KMS-11 (cell line): ENCODE measurements at regions not wholly inside any gene's neighbourhood (a gene's known extent, or its start where the extent isn't known, plus 50 kb on each side); places are given as distances from the start of the nearest gene placed in this dataset.
A peak's percentile ranks its signal among the peaks of the same experiment; 100 is the strongest.

Experiments used
- H2AFZ ChIP-seq: fragments of 200-600 bp; sonication (generic); 2 replicates; pipeline ENCODE4 v1.6.1; 2016; ENCODE audit warnings: antibody characterized with exemption, mixed run types, low read depth
- H3K27ac ChIP-seq: fragments of 200-600 bp; sonication (generic); 2 replicates; pipeline ENCODE4 v1.6.1; 2016; ENCODE audit warnings: mild to moderate bottlenecking, mixed run types
- H3K27me3 ChIP-seq: fragments of 200-600 bp; sonication (generic); 2 replicates; pipeline ENCODE4 v1.6.1; 2017; ENCODE audit warnings: mild to moderate bottlenecking, low read depth, mixed run types, moderate library complexity; ENCODE audit not compliant: insufficient read depth
- H3K36me3 ChIP-seq: fragments of 200-600 bp; sonication (generic); 2 replicates; pipeline ENCODE4 v1.6.1; 2017; ENCODE audit warnings: mild to moderate bottlenecking, mixed run types; ENCODE audit not compliant: insufficient read depth
- H3K4me1 ChIP-seq: fragments of 200-600 bp; sonication (generic); 2 replicates; pipeline ENCODE4 v1.6.1; 2016; ENCODE audit warnings: mild to moderate bottlenecking, low read depth, mixed run types; ENCODE audit not compliant: poor library complexity, severe bottlenecking
- H3K4me2 ChIP-seq: fragments of 200-600 bp; sonication (generic); 2 replicates; pipeline ENCODE4 v1.7.0; 2016; ENCODE audit warnings: mild to moderate bottlenecking, mixed run types
- H3K4me3 ChIP-seq: fragments of 200-600 bp; sonication (generic); IDR thresholded peaks from 2 replicates; pipeline ENCODE4 v1.6.1; 2017; ENCODE audit warnings: low read depth, low read length, mixed read lengths; ENCODE audit not compliant: insufficient read depth
- H3K79me2 ChIP-seq: fragments of 200-600 bp; sonication (generic); 2 replicates; pipeline ENCODE4 v1.6.1; 2016; ENCODE audit warnings: low read depth, mixed run types; ENCODE audit not compliant: insufficient read depth
- H3K9ac ChIP-seq: fragments of 200-600 bp; sonication (generic); 2 replicates; pipeline ENCODE4 v1.6.1; 2016; ENCODE audit warnings: mild to moderate bottlenecking, mixed run types
- H4K20me1 ChIP-seq: fragments of 200-600 bp; sonication (generic); 2 replicates; pipeline ENCODE4 v1.6.1; 2016; ENCODE audit warnings: mild to moderate bottlenecking, mixed run types; ENCODE audit not compliant: insufficient read depth
- CTCF ChIP-seq: fragments of 200-600 bp; sonication (generic); conservative IDR thresholded peaks from 2 replicates; pipeline ENCODE4 v1.6.1; 2017; ENCODE audit warnings: low read depth, mild to moderate bottlenecking, antibody characterized with exemption, low read length, moderate library complexity, mixed read lengths

DNA sequence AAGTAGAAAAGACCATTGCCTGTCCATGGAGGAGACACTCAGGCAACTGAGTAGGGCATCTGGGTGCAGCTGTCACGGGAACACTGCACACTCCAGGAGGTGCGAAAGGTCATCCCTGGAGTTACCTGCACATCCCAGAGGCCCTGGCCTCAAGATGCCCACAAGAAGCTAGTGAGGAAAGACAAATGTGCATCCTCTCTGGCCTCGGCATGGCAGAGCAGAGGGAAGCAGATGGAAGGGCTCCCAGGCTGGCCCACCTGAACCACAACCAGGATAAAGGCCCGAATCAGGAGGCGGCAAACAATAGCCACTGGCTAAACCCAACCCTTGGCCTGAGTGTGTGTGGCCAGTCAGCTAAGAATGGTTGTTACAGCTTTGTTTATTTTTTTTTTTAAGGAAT, 231.7 kb downstream of the SYK start:
- Histone ChIP-seq H3K4me2 (no peak overlapping the region), H3K27me3 (no peaks in the 10 kb centered on the region), H4K20me1 (no peaks in the 10 kb centered on the region), H3K9ac (no peak overlapping the region), H2AFZ (no peak overlapping the region), H3K4me3 (no peak overlapping the region), H3K27ac (peak overlapping the region; percentile 72; the same call in 1 of the 2 replicates), H3K36me3 (no peaks in the 10 kb centered on the region), H3K4me1 (peaks cover 49% of the 10 kb centered on the region), H3K79me2 (no peaks in the 10 kb centered on the region)
- TF ChIP-seq CTCF, result no peak

DNA sequence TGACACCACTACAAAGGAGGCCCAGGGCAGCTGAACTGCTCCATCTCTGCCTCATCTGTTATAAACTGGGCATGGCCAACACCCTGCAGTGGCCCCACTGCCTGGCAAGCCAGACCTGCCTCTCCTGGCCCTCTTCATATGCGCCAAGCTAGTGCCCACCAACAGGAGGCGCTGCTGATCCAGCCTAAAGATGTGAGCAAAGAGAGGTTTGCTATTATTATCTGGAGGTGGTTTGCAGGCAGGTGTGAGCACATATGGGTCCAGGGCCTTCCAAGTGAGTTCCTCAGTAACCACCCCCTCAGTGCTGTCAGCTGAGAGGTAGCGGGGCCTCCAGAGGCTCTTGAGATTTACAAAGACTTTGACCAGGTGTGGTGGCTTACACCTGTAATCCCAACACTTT, 232.2 kb downstream of the SYK start:
- no peaks in the 10 kb centered on the region for H3K36me3 ChIP-seq
- H4K20me1 ChIP-seq, result no peaks in the 10 kb centered on the region
- H3K27ac ChIP-seq, result peak overlapping the region; percentile 72
- no peaks in the 10 kb centered on the region for H3K79me2 ChIP-seq
- peaks cover 49% of the 10 kb centered on the region for H3K4me1 ChIP-seq
- H3K4me2 ChIP-seq, result 0 out of 2 replicates have a peak overlapping the region, but pooled peaks have one; percentile 94
- H3K4me3 ChIP-seq, result no peak overlapping the region
- H2AFZ ChIP-seq, result no peak overlapping the region
- TF ChIP-seq CTCF, result peak; percentile 76
- H3K9ac ChIP-seq, result no peak overlapping the region
- H3K27me3 ChIP-seq, result no peaks in the 10 kb centered on the region

- Histone ChIP-seq H3K4me3 (no peak overlapping the region), H3K27me3 (no peaks in the 10 kb centered on the region), H4K20me1 (no peaks in the 10 kb centered on the region), H3K4me1 (peaks cover 49% of the 10 kb centered on the region), H3K9ac (peak overlapping the region; percentile 46), H3K27ac (peak overlapping the region; percentile 72), H3K4me2 (peak overlapping the region; percentile 94), H2AFZ (peak overlapping the region; percentile 61), H3K79me2 (no peaks in the 10 kb centered on the region), H3K36me3 (no peaks in the 10 kb centered on the region)
- TF ChIP-seq CTCF, result no peak
Measured at GRCh38 chr9:91034521-91034920, 232.9 kb downstream of the SYK start.

DNA sequence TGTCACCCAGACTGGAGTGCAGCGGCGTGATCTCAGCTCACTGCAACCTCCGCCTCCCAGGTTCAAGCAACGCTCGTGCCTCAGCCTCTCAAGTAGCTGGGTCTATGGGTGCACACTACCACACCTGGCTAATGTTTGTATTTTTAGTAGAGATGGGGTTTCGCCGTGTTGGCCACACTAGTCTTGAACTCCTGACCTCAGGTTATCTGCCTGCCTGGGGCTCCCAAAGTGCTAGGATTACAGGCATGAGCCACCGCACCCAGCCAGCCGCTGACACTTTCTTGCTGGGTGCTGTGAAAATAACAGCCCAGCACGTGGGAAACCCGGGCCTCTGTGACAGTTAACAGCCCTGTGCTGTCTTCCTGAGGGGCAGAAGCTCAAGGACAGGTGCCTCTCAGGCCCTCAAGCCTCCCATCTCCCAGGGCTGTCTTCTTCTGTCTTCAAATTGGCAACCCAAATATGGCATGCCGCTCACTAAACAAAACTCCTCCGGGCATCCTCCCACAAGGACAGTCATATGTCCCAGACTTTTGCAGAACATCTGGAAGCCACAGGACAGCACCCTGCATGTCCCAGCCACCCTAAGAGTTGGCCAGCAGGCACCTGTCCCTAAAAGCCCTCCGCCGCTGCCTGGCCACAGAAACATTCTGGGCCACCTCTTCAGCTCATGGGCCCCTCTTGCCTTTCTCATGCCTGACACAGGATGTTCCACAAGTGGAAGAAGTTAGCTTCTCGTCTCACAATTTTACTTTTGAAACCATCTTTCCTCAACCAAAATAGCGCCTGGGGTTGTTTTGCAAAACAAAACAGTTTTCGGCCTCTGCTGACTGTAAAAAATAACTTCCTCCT, 233.6 kb downstream of the SYK start:
- Histone ChIP-seq H2AFZ (peak overlapping the region; percentile 61; the same call in 1 of the 2 replicates), H4K20me1 (no peaks in the 10 kb centered on the region), H3K9ac (peak overlapping the region; percentile 46), H3K4me1 (peaks cover 49% of the 10 kb centered on the region), H3K36me3 (no peaks in the 10 kb centered on the region), H3K4me2 (peak overlapping the region; percentile 94), H3K27ac (peak overlapping the region; percentile 72), H3K79me2 (no peaks in the 10 kb centered on the region), H3K27me3 (no peaks in the 10 kb centered on the region), H3K4me3 (no peak overlapping the region)
- TF ChIP-seq CTCF, result no peak
